Neutrophil (primary cell): ENCODE measurements at regions not wholly inside any gene's neighbourhood (a gene's known extent, or its start where the extent isn't known, plus 50 kb on each side); places are given as distances from the start of the nearest gene placed in this dataset.

ENCODE experiments used
- H3K27ac ChIP-seq: fragments of 200-600 bp; sonication (generic); 2 replicates; pipeline ENCODE4 v1.5.1; 2016; ENCODE audit warnings: mild to moderate bottlenecking, moderate library complexity
- H3K27me3 ChIP-seq: fragments of 200-600 bp; sonication (generic); 2 replicates; pipeline ENCODE4 v1.6.0; 2016; ENCODE audit warnings: mild to moderate bottlenecking
- H3K36me3 ChIP-seq: fragments of 200-600 bp; sonication (generic); 2 replicates; pipeline ENCODE4 v1.5.1; 2017
- H3K4me1 ChIP-seq, 2 experiments: fragments of 200-600 bp in 1 of 2; sonication (generic) in 1 of 2; 1 replicate in 1 of 2; 2 replicates in 1 of 2; pipeline versions ENCODE4 v1.5.1 to v1.6.1; 2013 to 2016; ENCODE audit warnings: low read depth in 1 of 2, low read length in 1 of 2, mild to moderate bottlenecking in 1 of 2, moderate library complexity in 1 of 2; ENCODE audit not compliant: control insufficient read depth in 1 of 2, insufficient read depth in 1 of 2
- H3K4me3 ChIP-seq, 2 experiments: fragments of 200-600 bp in 1 of 2; sonication (generic) in 1 of 2; 1 replicate in 1 of 2; 2 replicates in 1 of 2; pipeline ENCODE4 v1.5.1; 2013 to 2016; ENCODE audit warnings: low read depth in 1 of 2, low read length in 1 of 2, mild to moderate bottlenecking in 1 of 2, moderate library complexity in 1 of 2
- H3K9me3 ChIP-seq: fragments of 200-600 bp; sonication (generic); 2 replicates; pipeline ENCODE4 v1.5.1; 2016
- TF ChIP-seq, protein P1 (sequence below): fragments of 200-600 bp; sonication (generic); IDR thresholded peaks from 2 replicates; pipeline ENCODE4 v1.5.1; 2016; ENCODE audit warnings: antibody characterized with exemption

GRCh38 chr12:111222523-111222922, 146.4 kb downstream of the PHETA1 start:
- no peaks in the 10 kb centered on the region for H3K27me3 ChIP-seq
- TF ChIP-seq, protein P1, sequence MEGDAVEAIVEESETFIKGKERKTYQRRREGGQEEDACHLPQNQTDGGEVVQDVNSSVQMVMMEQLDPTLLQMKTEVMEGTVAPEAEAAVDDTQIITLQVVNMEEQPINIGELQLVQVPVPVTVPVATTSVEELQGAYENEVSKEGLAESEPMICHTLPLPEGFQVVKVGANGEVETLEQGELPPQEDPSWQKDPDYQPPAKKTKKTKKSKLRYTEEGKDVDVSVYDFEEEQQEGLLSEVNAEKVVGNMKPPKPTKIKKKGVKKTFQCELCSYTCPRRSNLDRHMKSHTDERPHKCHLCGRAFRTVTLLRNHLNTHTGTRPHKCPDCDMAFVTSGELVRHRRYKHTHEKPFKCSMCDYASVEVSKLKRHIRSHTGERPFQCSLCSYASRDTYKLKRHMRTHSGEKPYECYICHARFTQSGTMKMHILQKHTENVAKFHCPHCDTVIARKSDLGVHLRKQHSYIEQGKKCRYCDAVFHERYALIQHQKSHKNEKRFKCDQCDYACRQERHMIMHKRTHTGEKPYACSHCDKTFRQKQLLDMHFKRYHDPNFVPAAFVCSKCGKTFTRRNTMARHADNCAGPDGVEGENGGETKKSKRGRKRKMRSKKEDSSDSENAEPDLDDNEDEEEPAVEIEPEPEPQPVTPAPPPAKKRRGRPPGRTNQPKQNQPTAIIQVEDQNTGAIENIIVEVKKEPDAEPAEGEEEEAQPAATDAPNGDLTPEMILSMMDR: no peak
- H3K4me1 ChIP-seq: peaks cover 10 to 13% of the 10 kb centered on the region in 2 experiments
- no peaks in the 10 kb centered on the region for H3K9me3 ChIP-seq
- H3K4me3 ChIP-seq: no peak overlapping the region
- no peak overlapping the region for H3K27ac ChIP-seq
- H3K36me3 ChIP-seq: no peaks in the 10 kb centered on the region

DNA sequence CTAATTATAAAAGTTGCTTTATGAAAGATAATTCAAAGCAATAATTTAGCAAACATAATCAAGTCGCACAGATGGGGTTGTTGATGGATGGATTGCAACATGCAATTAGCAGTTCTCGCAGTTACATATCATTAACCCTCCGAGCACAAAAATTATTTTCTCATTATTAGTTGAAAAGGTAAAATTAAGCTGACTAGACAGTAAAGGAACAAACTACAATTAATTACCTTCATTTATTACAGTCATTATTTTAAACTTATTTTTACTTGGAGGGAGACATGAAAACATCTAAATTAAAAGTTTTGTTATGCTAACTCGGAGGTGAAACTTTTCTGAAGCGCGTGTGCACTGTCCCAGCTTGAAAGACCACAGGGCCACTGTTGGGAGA, 146.9 kb downstream of the PHETA1 start:
- Histone ChIP-seq H3K36me3 (no peaks in the 10 kb centered on the region), H3K9me3 (no peaks in the 10 kb centered on the region), H3K27me3 (no peaks in the 10 kb centered on the region), H3K4me1 (peaks cover 15 to 17% of the 10 kb centered on the region in 2 experiments), H3K27ac (no peak overlapping the region), H3K4me3 (no peak overlapping the region)
- TF ChIP-seq, protein P1: no peak

DNA sequence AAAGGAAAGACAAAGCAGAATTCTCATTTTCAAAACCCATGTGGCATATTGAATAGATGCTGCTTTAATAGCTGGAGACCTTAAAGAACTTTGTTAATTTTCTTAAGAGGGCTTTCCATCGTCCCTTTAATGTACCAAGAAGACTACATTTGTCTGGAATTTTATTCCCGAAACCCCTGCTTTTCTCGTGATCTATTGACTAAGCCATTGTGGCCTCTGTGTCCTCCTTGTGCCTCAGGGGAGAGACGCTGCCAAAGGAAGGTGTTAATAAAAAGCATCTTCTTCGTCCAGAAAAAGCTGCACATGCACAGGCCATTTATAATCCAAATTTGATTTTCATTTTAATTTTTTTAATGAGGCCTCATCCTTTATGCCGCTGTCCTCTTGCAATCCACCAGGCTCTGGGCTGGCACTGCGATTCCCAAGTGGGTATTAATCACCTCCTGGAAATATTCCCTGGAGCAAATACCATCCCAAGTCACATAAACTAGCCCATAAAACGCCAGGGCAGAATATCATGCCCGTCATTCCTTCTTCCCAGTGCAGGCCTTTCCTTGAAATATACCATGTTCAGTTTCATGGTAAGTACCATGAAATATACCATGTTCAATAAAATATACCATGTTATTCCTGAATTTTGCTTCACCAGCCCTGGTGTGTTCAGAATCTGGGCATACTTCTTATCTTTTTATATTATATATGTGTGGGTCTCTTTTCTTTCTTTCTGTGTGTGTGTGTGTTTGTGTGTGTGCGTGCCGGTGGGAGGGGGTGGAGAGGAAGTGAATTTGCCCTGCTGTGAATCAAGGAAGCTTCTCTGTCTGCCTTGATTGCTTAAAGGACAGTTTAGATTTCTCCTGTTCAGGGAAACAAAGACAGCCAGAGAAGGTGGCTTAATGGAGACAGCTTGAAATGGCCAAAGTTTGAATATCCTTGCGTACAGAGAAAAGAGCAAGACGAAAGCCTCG, 147.6 kb downstream of the PHETA1 start:
- TF ChIP-seq, protein P1: no peak
- no peak overlapping the region for H3K4me3 ChIP-seq
- no peaks in the 10 kb centered on the region for H3K36me3 ChIP-seq
- H3K4me1 ChIP-seq: peaks cover 17 to 20% of the 10 kb centered on the region in 2 experiments
- no peaks in the 10 kb centered on the region for H3K9me3 ChIP-seq
- no peak overlapping the region for H3K27ac ChIP-seq
- no peaks in the 10 kb centered on the region for H3K27me3 ChIP-seq

- H3K27ac ChIP-seq: no peak overlapping the region
- no peaks in the 10 kb centered on the region for H3K27me3 ChIP-seq
- H3K9me3 ChIP-seq: no peaks in the 10 kb centered on the region
- H3K4me1 ChIP-seq: peaks cover 17 to 20% of the 10 kb centered on the region in 2 experiments
- no peaks in the 10 kb centered on the region for H3K36me3 ChIP-seq
- TF ChIP-seq, protein P1: no peak
- H3K4me3 ChIP-seq: no peak overlapping the region
Measured at GRCh38 chr12:111220363-111220762, 148.5 kb downstream of the PHETA1 start.

- Histone ChIP-seq H3K4me3 (no peak overlapping the region), H3K9me3 (no peaks in the 10 kb centered on the region), H3K27me3 (no peaks in the 10 kb centered on the region), H3K4me1 (peaks cover 12% of the 10 kb centered on the region in 2 experiments), H3K36me3 (no peaks in the 10 kb centered on the region), H3K27ac (no peak overlapping the region)
- TF ChIP-seq, protein P1: no peak
Measured at GRCh38 chr12:111219440-111219839, 149.5 kb downstream of the PHETA1 start.
